ENCODE measurements at regions not wholly inside any gene's neighbourhood (a gene's known extent, or its start where the extent isn't known, plus 50 kb on each side); places are given as distances from the start of the nearest gene placed in this dataset.

DNA sequence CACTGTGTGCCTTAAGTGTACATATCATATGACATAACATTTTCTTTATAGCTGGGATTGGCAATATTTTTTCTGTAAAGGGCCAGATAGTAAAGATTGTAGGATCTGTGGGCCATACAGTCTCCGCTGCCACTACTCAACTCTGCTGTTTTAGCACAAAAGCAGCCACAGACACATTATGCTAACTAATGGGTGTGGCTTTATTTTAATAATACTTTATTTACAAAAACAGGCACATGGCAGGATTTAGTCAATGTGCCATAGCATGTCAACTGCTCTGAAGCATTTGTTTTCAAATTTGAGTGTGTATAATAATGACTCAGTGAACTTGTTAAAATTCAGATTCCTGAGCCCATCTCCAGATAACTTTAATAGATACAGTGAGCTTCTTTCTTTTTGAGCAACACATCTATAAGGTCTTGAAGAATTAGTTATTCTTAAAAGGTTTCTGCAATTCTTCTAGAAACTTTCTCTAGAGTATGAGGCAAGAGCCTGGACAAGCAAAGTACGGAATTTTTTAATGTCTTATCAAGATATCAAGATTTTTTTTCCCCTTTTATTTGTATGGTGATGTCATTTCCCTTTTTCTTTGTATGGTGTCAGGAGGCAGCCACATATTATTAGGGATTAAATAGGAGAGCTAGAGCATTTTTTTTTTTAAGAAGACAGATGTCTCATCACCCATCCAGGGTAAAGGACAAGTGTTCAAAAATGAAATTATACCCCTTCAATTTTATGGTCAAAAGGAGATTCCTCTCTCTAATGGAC lies 518.3 kb downstream of the DHX35 start:
- Histone ChIP-seq H3K4me1 (ENCODE audit: insufficient read depth, low read length) (no peaks in the 10 kb centered on the region), H3K27ac (ENCODE audit: low read length) (no peak overlapping the region), H3K4me3 (ENCODE audit: low read length) (no peak overlapping the region), H3K9me2 (replicated peaks; ENCODE audit: low read length) (no peaks in the 10 kb centered on the region), H3F3A (ENCODE audit: low read length, unreplicated experiment) (no peaks in the 10 kb centered on the region), H3K79me2 (ENCODE audit: low read length) (no peaks in the 10 kb centered on the region), H3K27me3 (ENCODE audit: low read length) (no peaks in the 10 kb centered on the region), H3K4me2 (ENCODE audit: low read length) (no peak overlapping the region), H4K20me1 (ENCODE audit: low read length) (no peaks in the 10 kb centered on the region), H3K36me3 (ENCODE audit: low read depth, low read length) (no peaks in the 10 kb centered on the region), H3K9ac (ENCODE audit: low read length) (no peak overlapping the region), H3K9me3 (ENCODE audit: low read length) (peaks cover 11% of the 10 kb centered on the region; the same call in 1 of the 2 replicates), H2AFZ (ENCODE audit: low read length) (no peak overlapping the region)
- intact Hi-C loops (cut with micrococcal nuclease), result no loop called here
- DNase-seq, result no peak
- CTCF ChIA-PET, result no interaction called here
- POLR2A ChIA-PET (ENCODE audit: unreplicated experiment), result no interaction called here
- ATAC-seq, result no peak
- no TSS peak for BruUV-seq (replicated peaks)
- TF ChIP-seq, protein P1, sequence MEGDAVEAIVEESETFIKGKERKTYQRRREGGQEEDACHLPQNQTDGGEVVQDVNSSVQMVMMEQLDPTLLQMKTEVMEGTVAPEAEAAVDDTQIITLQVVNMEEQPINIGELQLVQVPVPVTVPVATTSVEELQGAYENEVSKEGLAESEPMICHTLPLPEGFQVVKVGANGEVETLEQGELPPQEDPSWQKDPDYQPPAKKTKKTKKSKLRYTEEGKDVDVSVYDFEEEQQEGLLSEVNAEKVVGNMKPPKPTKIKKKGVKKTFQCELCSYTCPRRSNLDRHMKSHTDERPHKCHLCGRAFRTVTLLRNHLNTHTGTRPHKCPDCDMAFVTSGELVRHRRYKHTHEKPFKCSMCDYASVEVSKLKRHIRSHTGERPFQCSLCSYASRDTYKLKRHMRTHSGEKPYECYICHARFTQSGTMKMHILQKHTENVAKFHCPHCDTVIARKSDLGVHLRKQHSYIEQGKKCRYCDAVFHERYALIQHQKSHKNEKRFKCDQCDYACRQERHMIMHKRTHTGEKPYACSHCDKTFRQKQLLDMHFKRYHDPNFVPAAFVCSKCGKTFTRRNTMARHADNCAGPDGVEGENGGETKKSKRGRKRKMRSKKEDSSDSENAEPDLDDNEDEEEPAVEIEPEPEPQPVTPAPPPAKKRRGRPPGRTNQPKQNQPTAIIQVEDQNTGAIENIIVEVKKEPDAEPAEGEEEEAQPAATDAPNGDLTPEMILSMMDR (conservative IDR thresholded peaks at IDR 0.05; ENCODE audit: low read depth, low read length), result no peak
- TF ChIP-seq EZH2 (IDR thresholded peaks at IDR 0.05; ENCODE audit: low read length, unreplicated experiment) (no peak), EZH2phosphoT487 (IDR thresholded peaks at IDR 0.05; ENCODE audit: borderline replicate concordance, low read length) (no peak)

DNA sequence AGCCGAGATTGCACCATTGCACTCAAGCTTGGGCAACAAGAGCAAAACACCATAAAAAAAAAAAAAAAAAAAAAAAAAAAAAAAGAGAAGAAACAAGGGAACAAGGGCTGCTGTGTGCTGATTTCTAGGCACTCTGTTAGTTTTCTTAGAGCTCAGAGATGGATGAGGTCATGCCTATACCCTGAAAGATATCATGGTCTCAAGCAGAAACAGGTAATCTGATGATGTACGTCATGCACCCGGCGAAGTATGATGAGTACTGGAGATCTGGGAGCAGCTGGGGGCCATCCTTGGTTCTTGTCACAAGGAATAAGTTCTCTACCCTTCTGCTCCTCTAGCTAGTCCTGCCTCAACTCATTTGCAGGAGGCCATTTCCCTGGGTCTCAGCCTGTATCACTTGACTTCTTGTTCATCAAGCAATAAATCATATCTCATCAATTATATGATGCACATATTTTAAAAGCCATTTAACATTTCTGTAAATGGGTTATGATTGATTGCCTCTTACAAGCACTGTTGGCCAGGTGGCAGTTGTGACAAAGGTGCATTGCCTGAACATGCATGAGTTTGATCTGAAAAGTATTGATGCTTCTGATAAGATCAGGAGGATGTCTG lies 517.2 kb downstream of the DHX35 start:
- no peaks in the 10 kb centered on the region for H3K9me2 ChIP-seq (replicated peaks; ENCODE audit: low read length)

More for the DNA sequence above, 517.2 kb downstream of the DHX35 start:
- no peak overlapping the region for H3K27ac ChIP-seq (ENCODE audit: low read length)
- BruUV-seq (replicated peaks), result no TSS peak
- no peaks in the 10 kb centered on the region for H3K79me2 ChIP-seq (ENCODE audit: low read length)
- TF ChIP-seq, protein P1 (conservative IDR thresholded peaks at IDR 0.05; ENCODE audit: low read depth, low read length), result no peak
- TF ChIP-seq EZH2 (IDR thresholded peaks at IDR 0.05; ENCODE audit: low read length, unreplicated experiment) (no peak), EZH2phosphoT487 (IDR thresholded peaks at IDR 0.05; ENCODE audit: borderline replicate concordance, low read length) (no peak)
- H3K27me3 ChIP-seq (ENCODE audit: low read length), result no peaks in the 10 kb centered on the region
- H3K9ac ChIP-seq (ENCODE audit: low read length), result no peak overlapping the region
- H3F3A ChIP-seq (ENCODE audit: low read length, unreplicated experiment), result no peaks in the 10 kb centered on the region
- H2AFZ ChIP-seq (ENCODE audit: low read length), result no peak overlapping the region
- no peak overlapping the region for H3K4me3 ChIP-seq (ENCODE audit: low read length)
- CTCF ChIA-PET, result no interaction called here
- ATAC-seq, result no peak
- H3K36me3 ChIP-seq (ENCODE audit: low read depth, low read length), result no peaks in the 10 kb centered on the region
- H3K9me3 ChIP-seq (ENCODE audit: low read length), result peaks cover 11% of the 10 kb centered on the region; the same call in 1 of the 2 replicates
- H4K20me1 ChIP-seq (ENCODE audit: low read length), result no peaks in the 10 kb centered on the region
- no peak for DNase-seq
- POLR2A ChIA-PET (ENCODE audit: unreplicated experiment), result no interaction called here
- no peaks in the 10 kb centered on the region for H3K4me1 ChIP-seq (ENCODE audit: insufficient read depth, low read length)
- intact Hi-C loops (cut with micrococcal nuclease), result no loop called here
- H3K4me2 ChIP-seq (ENCODE audit: low read length), result no peak overlapping the region
